Prostate gland (tissue), 2 donors: ENCODE measurements at regions not wholly inside any gene's neighbourhood (a gene's known extent, or its start where the extent isn't known, plus 50 kb on each side); places are given as distances from the start of the nearest gene placed in this dataset.

Experiments used
- CTCF ChIP-seq, 4 experiments: fragments of 200-600 bp in 2 of 4; fragments of 450-650 bp in 2 of 4; sonication (generic) in 2 of 4; IDR thresholded peaks; 1 replicate in 3 of 4; 2 replicates in 1 of 4; pipeline ENCODE4 v1.5.1; 2016 to 2019; ENCODE audit warnings: antibody characterized with exemption in 4 of 4, mild to moderate bottlenecking in 2 of 4, moderate library complexity in 2 of 4
- POLR2A ChIP-seq: fragments of 450-650 bp; IDR thresholded peaks from one replicate; pipeline ENCODE4 v1.6.1; 2016; ENCODE audit warnings: antibody characterized with exemption, mild to moderate bottlenecking

- TF ChIP-seq POLR2A (no peak), CTCF (IDR thresholded peaks at IDR 0.05) (no peak)
These were observed 1339.6 kb upstream of the LRRTM1 start for GRCh38 chr2:81644189-81644588.
